ENCODE measurements at regions not wholly inside any gene's neighbourhood (a gene's known extent, or its start where the extent isn't known, plus 50 kb on each side); places are given as distances from the start of the nearest gene placed in this dataset.

DNA sequence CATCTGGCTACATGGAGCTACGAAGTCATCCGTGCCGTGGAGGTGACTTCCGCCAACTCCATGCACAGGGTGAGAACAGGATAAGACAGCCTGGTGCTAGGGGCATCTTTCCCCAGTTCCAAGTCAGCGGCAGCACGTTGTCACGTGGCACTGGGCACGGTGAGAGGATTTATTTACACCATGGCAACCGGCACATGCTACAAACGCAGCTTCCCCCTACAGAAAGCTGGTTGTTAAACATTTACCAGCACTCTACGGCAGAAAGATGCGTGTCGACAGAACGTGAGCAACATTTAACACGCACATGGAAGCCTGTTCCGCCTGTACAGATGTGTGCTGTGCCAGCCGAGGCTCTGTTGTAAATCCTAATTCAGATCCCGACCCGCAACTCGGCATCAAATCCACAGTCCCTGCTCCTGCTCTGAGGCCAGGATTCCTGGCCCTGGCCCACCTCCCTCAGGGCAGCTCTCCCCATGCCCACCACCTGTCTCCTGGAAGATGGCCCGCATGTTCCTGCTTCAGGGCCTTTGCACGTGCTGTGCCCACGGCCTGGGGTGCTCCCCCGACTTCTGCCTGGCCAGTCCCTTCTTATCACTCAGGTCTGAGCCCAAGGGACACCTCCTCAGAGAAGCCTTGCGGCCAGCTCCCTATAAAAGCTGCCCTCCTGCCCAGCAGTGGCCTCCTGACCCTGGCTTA, 114.1 kb downstream of the RFLNA start:
- CTCF ChIA-PET = interaction anchor here (1.5 kb wide), 1 partner anchor 10 kb away, joined by 9 read pairs; no protein-coding TSS in a partner anchor
- POLR2A ChIA-PET = no interaction called here
- TF ChIP-seq FOXK2 (IDR thresholded peaks at IDR 0.05) = no peak
- no peak for TF ChIP-seq ELF4 (IDR thresholded peaks at IDR 0.05)
- no peak for TF ChIP-seq SP1 (IDR thresholded peaks at IDR 0.05)
- TF ChIP-seq FOXA1 (IDR thresholded peaks at IDR 0.05) = no peak
- TF ChIP-seq BHLHE40 (IDR thresholded peaks at IDR 0.05; ENCODE audit: borderline replicate concordance) = no peak
- no peak for TF ChIP-seq CTBP1 (IDR thresholded peaks at IDR 0.05; ENCODE audit: borderline replicate concordance)
- TF ChIP-seq TARDBP (IDR thresholded peaks at IDR 0.05) = no peak
- TF ChIP-seq ARNT (IDR thresholded peaks at IDR 0.05) = no peak
- no peak for TF ChIP-seq PKNOX1 (IDR thresholded peaks at IDR 0.05)
- no peak for TF ChIP-seq L3MBTL2 (conservative IDR thresholded peaks at IDR 0.05)
- TF ChIP-seq FOXM1 (IDR thresholded peaks at IDR 0.05; ENCODE audit: borderline replicate concordance) = no peak
- no peak for TF ChIP-seq ZNF384 (IDR thresholded peaks at IDR 0.05)
- TF ChIP-seq LEF1 (IDR thresholded peaks at IDR 0.05; ENCODE audit: borderline replicate concordance) = no peak
- TF ChIP-seq NFRKB (IDR thresholded peaks at IDR 0.05) = no peak
- TF ChIP-seq SUZ12 (IDR thresholded peaks at IDR 0.05) = no peak
- DNase-seq (ENCODE audit: extremely low spot score) = no peak

- no peak for TF ChIP-seq FOXK2 (IDR thresholded peaks at IDR 0.05)
- no peak for TF ChIP-seq FOXA1 (IDR thresholded peaks at IDR 0.05)
- no peak for TF ChIP-seq L3MBTL2 (conservative IDR thresholded peaks at IDR 0.05)
- no peak for DNase-seq (ENCODE audit: extremely low spot score)
- CTCF ChIA-PET = interaction anchor here (1.5 kb wide), 1 partner anchor 8 kb away, joined by 9 read pairs; no protein-coding TSS in a partner anchor
- POLR2A ChIA-PET = no interaction called here
Measured at GRCh38 chr12:124407074-124407473, 112.2 kb downstream of the RFLNA start.

DNA sequence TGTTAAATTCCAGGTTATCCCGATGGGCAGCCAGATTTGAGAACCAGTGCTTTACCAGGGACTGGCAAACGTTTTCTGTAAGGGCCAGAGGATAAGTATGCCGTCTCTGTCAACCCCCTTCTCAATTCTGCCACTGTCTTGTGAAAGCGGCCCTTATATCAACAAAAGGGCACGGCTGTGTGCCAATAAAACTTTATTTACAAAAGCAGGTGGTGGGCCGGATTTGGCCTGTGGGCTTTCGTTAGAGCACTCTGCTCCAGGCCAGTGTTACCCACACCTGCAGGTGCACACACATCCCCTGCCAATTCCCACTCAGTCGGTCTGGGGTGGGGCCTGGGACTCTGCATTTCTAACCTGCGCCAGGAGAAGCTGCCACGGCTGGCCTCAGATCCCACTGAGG, 111.2 kb downstream of the RFLNA start:
- CTCF ChIA-PET = no interaction called here

GRCh38 chr12:124405592-124405991, 110.7 kb downstream of the RFLNA start:
- DNase-seq (ENCODE audit: extremely low spot score) = no peak
- TF ChIP-seq PKNOX1 (IDR thresholded peaks at IDR 0.05) = no peak
- TF ChIP-seq FOXK2 (IDR thresholded peaks at IDR 0.05) = no peak
- no peak for TF ChIP-seq TARDBP (IDR thresholded peaks at IDR 0.05)
- no peak for TF ChIP-seq ARNT (IDR thresholded peaks at IDR 0.05)
- no peak for TF ChIP-seq ELF4 (IDR thresholded peaks at IDR 0.05)
- no peak for TF ChIP-seq FOXA1 (IDR thresholded peaks at IDR 0.05)
- TF ChIP-seq BHLHE40 (IDR thresholded peaks at IDR 0.05; ENCODE audit: borderline replicate concordance) = no peak
- TF ChIP-seq SP1 (IDR thresholded peaks at IDR 0.05) = no peak
- no peak for TF ChIP-seq ZNF384 (IDR thresholded peaks at IDR 0.05)
- TF ChIP-seq HDGF (IDR thresholded peaks at IDR 0.05; ENCODE audit: borderline replicate concordance) = no peak
- no peak for TF ChIP-seq L3MBTL2 (conservative IDR thresholded peaks at IDR 0.05)
- TF ChIP-seq SUZ12 (IDR thresholded peaks at IDR 0.05) = no peak
- no peak for TF ChIP-seq LEF1 (IDR thresholded peaks at IDR 0.05; ENCODE audit: borderline replicate concordance)
- TF ChIP-seq NFRKB (IDR thresholded peaks at IDR 0.05) = no peak
- TF ChIP-seq CTBP1 (IDR thresholded peaks at IDR 0.05; ENCODE audit: borderline replicate concordance) = no peak
- TF ChIP-seq FOXM1 (IDR thresholded peaks at IDR 0.05; ENCODE audit: borderline replicate concordance) = no peak
- ChIA-PET POLR2A (no interaction called here), CTCF (no interaction called here)

More for the DNA sequence above, 111.2 kb downstream of the RFLNA start:
- DNase-seq (ENCODE audit: extremely low spot score) = no peak
- TF ChIP-seq SP1 (IDR thresholded peaks at IDR 0.05) (no peak), FOXM1 (IDR thresholded peaks at IDR 0.05; ENCODE audit: borderline replicate concordance) (no peak), ARNT (IDR thresholded peaks at IDR 0.05) (no peak), TARDBP (IDR thresholded peaks at IDR 0.05) (no peak), ZNF384 (IDR thresholded peaks at IDR 0.05) (no peak), SUZ12 (IDR thresholded peaks at IDR 0.05) (no peak)
- POLR2A ChIA-PET = no interaction called here

GRCh38 chr12:124405151-124405550, 110.3 kb downstream of the RFLNA start:
- TF ChIP-seq CTBP1 (IDR thresholded peaks at IDR 0.05; ENCODE audit: borderline replicate concordance) (no peak), FOXM1 (IDR thresholded peaks at IDR 0.05; ENCODE audit: borderline replicate concordance) (no peak), PKNOX1 (IDR thresholded peaks at IDR 0.05) (no peak), HDGF (IDR thresholded peaks at IDR 0.05; ENCODE audit: borderline replicate concordance) (no peak), NFRKB (IDR thresholded peaks at IDR 0.05) (no peak), TARDBP (IDR thresholded peaks at IDR 0.05) (no peak), FOXK2 (IDR thresholded peaks at IDR 0.05) (no peak), ELF4 (IDR thresholded peaks at IDR 0.05) (no peak), SUZ12 (IDR thresholded peaks at IDR 0.05) (no peak), ARNT (IDR thresholded peaks at IDR 0.05) (no peak), SP1 (IDR thresholded peaks at IDR 0.05) (no peak), FOXA1 (IDR thresholded peaks at IDR 0.05) (no peak), ZNF384 (IDR thresholded peaks at IDR 0.05) (no peak)
- ChIA-PET POLR2A (no interaction called here), CTCF (no interaction called here)

GRCh38 chr12:124404162-124404784, 109.4 kb downstream of the RFLNA start:
- CTCF ChIA-PET = no interaction called here
- POLR2A ChIA-PET = no interaction called here
- TF ChIP-seq BHLHE40 (IDR thresholded peaks at IDR 0.05; ENCODE audit: borderline replicate concordance) (no peak), ZNF384 (IDR thresholded peaks at IDR 0.05) (no peak), NFRKB (IDR thresholded peaks at IDR 0.05) (no peak), LEF1 (IDR thresholded peaks at IDR 0.05; ENCODE audit: borderline replicate concordance) (no peak), FOXM1 (IDR thresholded peaks at IDR 0.05; ENCODE audit: borderline replicate concordance) (no peak), TARDBP (IDR thresholded peaks at IDR 0.05) (no peak), ELF4 (IDR thresholded peaks at IDR 0.05) (no peak), HDGF (IDR thresholded peaks at IDR 0.05; ENCODE audit: borderline replicate concordance) (no peak), CTBP1 (IDR thresholded peaks at IDR 0.05; ENCODE audit: borderline replicate concordance) (no peak), FOXK2 (IDR thresholded peaks at IDR 0.05) (no peak), ARNT (IDR thresholded peaks at IDR 0.05) (no peak), FOXA1 (IDR thresholded peaks at IDR 0.05) (no peak), PKNOX1 (IDR thresholded peaks at IDR 0.05) (no peak), SUZ12 (IDR thresholded peaks at IDR 0.05) (no peak), SP1 (IDR thresholded peaks at IDR 0.05) (no peak), L3MBTL2 (conservative IDR thresholded peaks at IDR 0.05) (no peak)

More at GRCh38 chr12:124405151-124405550, 110.3 kb downstream of the RFLNA start:
- no peak for DNase-seq (ENCODE audit: extremely low spot score)

More at GRCh38 chr12:124404162-124404784, 109.4 kb downstream of the RFLNA start:
- no peak for DNase-seq (ENCODE audit: extremely low spot score)
